ENCODE measurements at regions not wholly inside any gene's neighbourhood (a gene's known extent, or its start where the extent isn't known, plus 50 kb on each side); places are given as distances from the start of the nearest gene placed in this dataset.

DNA sequence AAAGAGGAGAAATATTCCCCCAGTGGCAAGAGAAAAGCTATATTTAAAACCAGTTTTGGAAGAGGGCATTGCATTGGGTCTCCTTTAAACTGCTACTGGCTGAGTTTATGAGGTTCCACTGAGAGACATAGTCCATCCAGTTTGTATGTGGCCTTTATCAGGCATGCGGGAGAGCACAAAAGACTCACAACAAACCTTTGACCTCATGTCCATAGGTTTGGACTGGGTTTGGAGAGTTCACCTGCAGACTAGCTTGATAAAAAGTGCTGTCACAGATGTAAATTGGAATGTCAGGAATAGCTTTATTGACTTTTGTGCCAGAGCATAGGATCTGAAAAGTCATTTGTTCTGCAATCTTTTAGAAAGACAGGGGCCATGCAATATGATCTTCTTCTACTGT is 131.0 kb upstream of the NRIP1 start (continued):
- TF ChIP-seq, protein P1, sequence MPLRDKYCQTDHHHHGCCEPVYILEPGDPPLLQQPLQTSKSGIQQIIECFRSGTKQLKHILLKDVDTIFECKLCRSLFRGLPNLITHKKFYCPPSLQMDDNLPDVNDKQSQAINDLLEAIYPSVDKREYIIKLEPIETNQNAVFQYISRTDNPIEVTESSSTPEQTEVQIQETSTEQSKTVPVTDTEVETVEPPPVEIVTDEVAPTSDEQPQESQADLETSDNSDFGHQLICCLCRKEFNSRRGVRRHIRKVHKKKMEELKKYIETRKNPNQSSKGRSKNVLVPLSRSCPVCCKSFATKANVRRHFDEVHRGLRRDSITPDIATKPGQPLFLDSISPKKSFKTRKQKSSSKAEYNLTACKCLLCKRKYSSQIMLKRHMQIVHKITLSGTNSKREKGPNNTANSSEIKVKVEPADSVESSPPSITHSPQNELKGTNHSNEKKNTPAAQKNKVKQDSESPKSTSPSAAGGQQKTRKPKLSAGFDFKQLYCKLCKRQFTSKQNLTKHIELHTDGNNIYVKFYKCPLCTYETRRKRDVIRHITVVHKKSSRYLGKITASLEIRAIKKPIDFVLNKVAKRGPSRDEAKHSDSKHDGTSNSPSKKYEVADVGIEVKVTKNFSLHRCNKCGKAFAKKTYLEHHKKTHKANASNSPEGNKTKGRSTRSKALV (CRISPR knock-in tag; IDR thresholded peaks at IDR 0.05) = no peak
- peak; percentile 96 for TF ChIP-seq NCOR1 (IDR thresholded peaks at IDR 0.05; ENCODE audit: borderline replicate concordance, low read length)
- no peak for TF ChIP-seq SOX6 (IDR thresholded peaks at IDR 0.05)
- peak; percentile 93 for TF ChIP-seq SOX6 (CRISPR knock-in tag; IDR thresholded peaks at IDR 0.05)
- no peak for TF ChIP-seq PLSCR1 (CRISPR knock-in tag; IDR thresholded peaks at IDR 0.05; ENCODE audit: borderline replicate concordance)
- TF ChIP-seq SKI (IDR thresholded peaks at IDR 0.05; ENCODE audit: partially characterized antibody) = peak; percentile 69
- no peak for TF ChIP-seq ZKSCAN1 (IDR thresholded peaks at IDR 0.05; ENCODE audit: low read length)
- TF ChIP-seq NCOA2 (CRISPR knock-in tag; IDR thresholded peaks at IDR 0.05) = peak; percentile 67
- peak; percentile 23; the same call in 1 of the 2 replicates for TF ChIP-seq REPIN1 (CRISPR knock-in tag; IDR thresholded peaks at IDR 0.05; ENCODE audit: borderline replicate concordance, low read depth)
- peak; percentile 54; the same call in 1 of the 2 replicates for TF ChIP-seq ZNF609 (CRISPR knock-in tag; IDR thresholded peaks at IDR 0.05; ENCODE audit: borderline replicate concordance)
- peak; percentile 67 to 86 for TF ChIP-seq NR2F1 (CRISPR knock-in tag; IDR thresholded peaks at IDR 0.05)
- 0 out of 2 replicates have a peak, but pooled peaks have one; percentile 34 for TF ChIP-seq ZNF639 (CRISPR knock-in tag; conservative IDR thresholded peaks at IDR 0.05)
- peak; percentile 50; the same call in 1 of the 2 replicates for TF ChIP-seq TBX2 (CRISPR knock-in tag; IDR thresholded peaks at IDR 0.05; ENCODE audit: borderline replicate concordance)
- TF ChIP-seq PPARG (CRISPR knock-in tag; conservative IDR thresholded peaks at IDR 0.05) = peak; percentile 79
